Muscle of leg (tissue), 3 donors: ENCODE measurements at regions not wholly inside any gene's neighbourhood (a gene's known extent, or its start where the extent isn't known, plus 50 kb on each side); places are given as distances from the start of the nearest gene placed in this dataset.

Source experiments
- DNase-seq: peaks from one replicate; pipeline ENCODE4 v3.0.0; 2013
- H3K27ac ChIP-seq: one replicate; pipeline ENCODE4 v1.5.1; 2013; ENCODE audit warnings: mild to moderate bottlenecking, low read length, control low read depth
- H3K27me3 ChIP-seq: one replicate; pipeline ENCODE4 v1.6.1; 2013; ENCODE audit warnings: low read length; ENCODE audit not compliant: control insufficient read depth, insufficient read depth
- H3K36me3 ChIP-seq: one replicate; pipeline ENCODE4 v1.6.1; 2013; ENCODE audit warnings: low read length; ENCODE audit not compliant: control insufficient read depth, insufficient read depth
- H3K4me1 ChIP-seq: one replicate; pipeline ENCODE4 v1.6.1; 2013; ENCODE audit warnings: low read length; ENCODE audit not compliant: control insufficient read depth, insufficient read depth
- H3K4me3 ChIP-seq: one replicate; pipeline ENCODE4 v1.5.1; 2013; ENCODE audit warnings: low read length, control low read depth
- H3K9me3 ChIP-seq: replicated peaks from 2 replicates; pipeline ENCODE4 v1.6.1; 2013; ENCODE audit warnings: low read depth, low read length; ENCODE audit not compliant: control insufficient read depth
- WGBS: methylation state at CpG from one replicate; pipeline ENCODE4 v1.1.5; 2013; ENCODE audit warnings: missing lambda C conversion rate; ENCODE audit not compliant: insufficient coverage; 5-methylcytosine and 5-hydroxymethylcytosine counted together

GRCh38 chr5:74313896-74314295, 326.6 kb downstream of the ENC1 start:
- Histone ChIP-seq H3K4me3 (no peak overlapping the region), H3K27ac (no peak overlapping the region), H3K9me3 (no peaks in the 10 kb centered on the region), H3K27me3 (no peaks in the 10 kb centered on the region), H3K36me3 (no peaks in the 10 kb centered on the region), H3K4me1 (peaks cover 11% of the 10 kb centered on the region)
- DNase-seq = no peak
- WGBS = 93% methylated on average over 3 of the region's 5 CpGs

DNA sequence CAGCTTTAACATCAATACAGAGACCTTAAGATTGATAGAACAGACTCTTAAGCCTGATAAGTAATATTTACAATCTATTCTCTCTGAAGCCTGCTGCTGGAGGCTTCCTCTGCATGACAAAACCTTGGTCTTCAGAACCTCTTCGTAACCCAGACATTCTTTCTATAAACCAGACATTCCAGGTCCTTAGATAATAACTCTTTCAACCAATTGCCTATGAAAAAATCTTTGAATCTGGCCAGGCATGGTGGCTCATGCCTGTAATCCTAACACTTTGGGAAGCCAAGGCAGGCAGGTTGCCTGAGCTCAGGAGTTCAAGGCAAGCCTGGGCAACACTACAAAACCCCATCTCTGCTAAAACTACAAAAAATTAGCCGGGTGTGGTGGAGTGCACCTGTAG, 327.8 kb downstream of the ENC1 start:
- no peaks in the 10 kb centered on the region for H3K36me3 ChIP-seq
- DNase-seq = no peak
- H3K27me3 ChIP-seq = no peaks in the 10 kb centered on the region
- H3K4me3 ChIP-seq = no peak overlapping the region
- WGBS = 83% methylated on average over 2 of the region's 2 CpGs
- H3K27ac ChIP-seq = no peak overlapping the region
- no peaks in the 10 kb centered on the region for H3K9me3 ChIP-seq
- peaks cover 11% of the 10 kb centered on the region for H3K4me1 ChIP-seq

DNA sequence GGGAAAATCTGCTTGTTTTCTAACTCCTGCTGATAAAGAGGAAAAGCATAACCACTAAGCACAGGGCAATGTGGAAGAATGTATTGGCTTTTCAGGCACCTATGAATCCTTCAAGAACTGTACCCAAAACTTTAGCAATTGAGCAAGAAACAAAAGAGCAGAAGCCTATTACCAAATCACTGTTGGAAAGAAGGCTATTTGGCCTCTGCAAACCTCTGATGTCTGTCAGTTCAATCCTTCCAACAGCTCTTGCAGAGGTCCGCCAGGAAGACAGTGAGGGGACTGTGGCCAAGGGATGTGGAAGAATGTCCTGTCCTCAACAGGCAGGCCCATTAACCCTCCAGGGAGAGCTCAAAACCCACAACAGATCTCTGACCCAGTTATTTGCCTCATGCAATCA, 328.6 kb downstream of the ENC1 start:
- Histone ChIP-seq H3K9me3 (no peaks in the 10 kb centered on the region), H3K4me1 (peaks cover 11% of the 10 kb centered on the region), H3K27me3 (no peaks in the 10 kb centered on the region), H3K27ac (no peak overlapping the region), H3K36me3 (no peaks in the 10 kb centered on the region), H3K4me3 (no peak overlapping the region)
- no CpG with 5 or more reads among the region's 1 CpG for WGBS
- DNase-seq = peak; percentile 38

- WGBS = 13% methylated on average over 4 of the region's 8 CpGs
- H3K4me1 ChIP-seq = peaks cover 8% of the 10 kb centered on the region
- peak overlapping the region; percentile 3 for H3K27ac ChIP-seq
- H3K9me3 ChIP-seq = no peaks in the 10 kb centered on the region
- no peak overlapping the region for H3K4me3 ChIP-seq
- DNase-seq = peak; percentile 59
- no peaks in the 10 kb centered on the region for H3K36me3 ChIP-seq
- H3K27me3 ChIP-seq = no peaks in the 10 kb centered on the region
These were observed 329.3 kb downstream of the ENC1 start for GRCh38 chr5:74310997-74311930.

DNA sequence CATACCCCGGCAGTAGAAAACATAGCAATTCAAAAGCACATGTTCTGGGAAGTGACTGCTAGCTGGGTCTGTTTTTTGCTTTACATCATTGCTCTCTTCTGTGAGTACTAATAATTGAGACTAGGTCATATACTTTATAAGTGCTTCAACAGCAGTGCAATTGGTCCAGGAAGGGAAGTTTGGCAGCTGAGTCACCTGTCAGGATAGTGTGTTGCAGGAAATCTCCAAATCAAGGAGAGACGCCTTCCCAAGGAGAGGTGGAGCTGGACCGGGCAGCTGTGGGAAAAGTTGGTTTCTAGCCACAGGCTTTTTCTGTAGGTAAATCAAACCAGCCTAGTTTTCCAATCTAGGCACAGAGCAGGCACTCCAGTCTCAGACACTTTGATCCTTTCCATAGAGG, 330.1 kb downstream of the ENC1 start:
- Histone ChIP-seq H3K27me3 (no peaks in the 10 kb centered on the region), H3K36me3 (no peaks in the 10 kb centered on the region), H3K9me3 (no peaks in the 10 kb centered on the region), H3K27ac (no peak overlapping the region), H3K4me1 (peaks cover 5% of the 10 kb centered on the region), H3K4me3 (no peak overlapping the region)
- peak; percentile 87 for DNase-seq
- no CpG with 5 or more reads among the region's 3 CpGs for WGBS

- no peak for DNase-seq
- H3K36me3 ChIP-seq = no peaks in the 10 kb centered on the region
- no peak overlapping the region for H3K4me3 ChIP-seq
- H3K27me3 ChIP-seq = no peaks in the 10 kb centered on the region
- no peak overlapping the region for H3K27ac ChIP-seq
- H3K9me3 ChIP-seq = no peaks in the 10 kb centered on the region
- H3K4me1 ChIP-seq = peaks cover 5% of the 10 kb centered on the region
These were observed 331.5 kb downstream of the ENC1 start for GRCh38 chr5:74309050-74309449.

- no peaks in the 10 kb centered on the region for H3K27me3 ChIP-seq
- no peak for DNase-seq
- no peaks in the 10 kb centered on the region for H3K36me3 ChIP-seq
- H3K9me3 ChIP-seq = no peaks in the 10 kb centered on the region
- no CpG with 5 or more reads among the region's 2 CpGs for WGBS
- H3K4me1 ChIP-seq = peaks cover 2% of the 10 kb centered on the region
- no peak overlapping the region for H3K4me3 ChIP-seq
- H3K27ac ChIP-seq = no peak overlapping the region
These were observed 333.7 kb downstream of the ENC1 start for GRCh38 chr5:74306845-74307244.

DNA sequence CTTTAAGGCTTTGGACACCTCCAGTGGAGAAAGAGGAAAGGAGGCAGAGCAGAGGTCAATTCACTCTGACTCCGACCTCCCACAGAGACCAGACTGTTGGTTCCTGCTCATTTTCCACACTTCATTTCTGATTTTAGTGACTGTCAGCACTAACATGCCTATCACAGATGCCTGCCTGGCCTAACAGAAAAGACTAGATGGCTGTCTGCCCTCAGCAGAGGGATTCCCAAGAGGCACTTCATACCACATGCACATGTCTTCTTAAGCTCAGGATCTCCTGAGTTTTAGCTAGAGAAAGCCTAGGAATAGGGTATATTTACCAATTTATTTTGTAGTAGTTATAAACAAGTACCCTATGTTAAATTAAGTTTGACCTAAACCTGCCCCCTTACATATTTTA, 336.0 kb downstream of the ENC1 start:
- Histone ChIP-seq H3K27me3 (no peaks in the 10 kb centered on the region), H3K36me3 (no peaks in the 10 kb centered on the region), H3K27ac (no peak overlapping the region), H3K9me3 (no peaks in the 10 kb centered on the region), H3K4me3 (no peak overlapping the region), H3K4me1 (no peaks in the 10 kb centered on the region)
- no CpG with 5 or more reads among the region's 1 CpG for WGBS
- DNase-seq = no peak

- H3K27me3 ChIP-seq = no peaks in the 10 kb centered on the region
- no peak overlapping the region for H3K27ac ChIP-seq
- H3K36me3 ChIP-seq = no peaks in the 10 kb centered on the region
- no peak for DNase-seq
- no CpG with 5 or more reads among the region's 3 CpGs for WGBS
- H3K4me1 ChIP-seq = no peaks in the 10 kb centered on the region
- H3K4me3 ChIP-seq = no peak overlapping the region
- H3K9me3 ChIP-seq = no peaks in the 10 kb centered on the region
These were observed 336.9 kb downstream of the ENC1 start for GRCh38 chr5:74303578-74303977.

- no peak for DNase-seq
- no peaks in the 10 kb centered on the region for H3K36me3 ChIP-seq
- H3K4me3 ChIP-seq = no peak overlapping the region
- no peaks in the 10 kb centered on the region for H3K27me3 ChIP-seq
- no peaks in the 10 kb centered on the region for H3K9me3 ChIP-seq
- peaks cover 5% of the 10 kb centered on the region for H3K4me1 ChIP-seq
- no peak overlapping the region for H3K27ac ChIP-seq
These were observed 339.0 kb downstream of the ENC1 start for GRCh38 chr5:74301576-74301975.
